Endodermal cell (in vitro differentiated cells): ENCODE measurements at regions not wholly inside any gene's neighbourhood (a gene's known extent, or its start where the extent isn't known, plus 50 kb on each side); places are given as distances from the start of the nearest gene placed in this dataset.
"Not testable (repeated sequence)": the region's sequence is repeated elsewhere in the genome, so short reads cannot be mapped to it uniquely, and the experiment has no call there.

ENCODE experiments used
- DNase-seq: peaks from one replicate; pipeline ENCODE4 v3.0.0-alpha.2; 2017
- H3K27ac ChIP-seq: 2 replicates; pipeline ENCODE4 v1.5.1; 2013; ENCODE audit warnings: mild to moderate bottlenecking, low read depth, low read length, moderate library complexity
- H3K27me3 ChIP-seq: 2 replicates; pipeline ENCODE4 v1.6.1; 2013; ENCODE audit warnings: mild to moderate bottlenecking, low read length, moderate library complexity; ENCODE audit not compliant: insufficient read depth, control insufficient read depth, poor library complexity, severe bottlenecking
- H3K36me3 ChIP-seq: 2 replicates; pipeline ENCODE4 v1.7.0; 2013; ENCODE audit warnings: mild to moderate bottlenecking, low read length, moderate library complexity; ENCODE audit not compliant: control insufficient read depth, insufficient read depth
- H3K4me1 ChIP-seq: one replicate; pipeline ENCODE4 v1.7.0; 2013; ENCODE audit warnings: low read length; ENCODE audit not compliant: control insufficient read depth, insufficient read depth
- H3K4me3 ChIP-seq: 2 replicates; pipeline ENCODE4 v1.5.1; 2013; ENCODE audit warnings: mild to moderate bottlenecking, low read length, moderate library complexity
- H3K9ac ChIP-seq: 2 replicates; pipeline ENCODE4 v1.6.1; 2013; ENCODE audit warnings: mild to moderate bottlenecking, low read length, moderate library complexity; ENCODE audit not compliant: poor library complexity, severe bottlenecking; ENCODE audit errors: extremely low read depth
- H3K9me3 ChIP-seq: 2 replicates; pipeline ENCODE4 v1.6.1; 2013; ENCODE audit warnings: mild to moderate bottlenecking, low read length, moderate library complexity; ENCODE audit not compliant: control insufficient read depth
- H3K27ac Mint-ChIP-seq: 2 replicates; pipeline ENCODE4 v1.8.0; 2020; ENCODE audit warnings: mixed read lengths
- H3K27me3 Mint-ChIP-seq: 2 replicates; pipeline ENCODE4 v1.8.0; 2021; ENCODE audit warnings: mild to moderate bottlenecking, mixed read lengths; ENCODE audit not compliant: insufficient read depth
- H3K36me3 Mint-ChIP-seq: 2 replicates; pipeline ENCODE4 v1.8.0; 2020; ENCODE audit warnings: low read depth, mixed read lengths
- H3K4me1 Mint-ChIP-seq: 2 replicates; pipeline ENCODE4 v1.8.0; 2020; ENCODE audit warnings: mixed read lengths
- H3K4me3 Mint-ChIP-seq: 2 replicates; pipeline ENCODE4 v1.8.0; 2020; ENCODE audit warnings: mild to moderate bottlenecking, moderate library complexity, mixed read lengths
- H3K9me3 Mint-ChIP-seq: 2 replicates; pipeline ENCODE4 v1.8.0; 2020; ENCODE audit warnings: mild to moderate bottlenecking, mixed read lengths
- CTCF ChIP-seq: fragments of 200-600 bp; sonication (generic); conservative IDR thresholded peaks from 2 replicates; pipeline ENCODE4 v1.5.0; 2021; ENCODE audit warnings: antibody characterized with exemption, mild to moderate bottlenecking
- WGBS, 2 experiments: methylation state at CpG; one replicate each; pipeline versions ENCODE4 v1.1.5 to v1.1.7; 2013; ENCODE audit warnings: missing lambda C conversion rate in 2 of 2, mixed read lengths in 1 of 2; ENCODE audit not compliant: insufficient coverage in 1 of 2, insufficient read length in 1 of 2; 5-methylcytosine and 5-hydroxymethylcytosine counted together

- H3K36me3 ChIP-seq: no peaks in the 10 kb centered on the region
- Mint-ChIP-seq H3K27ac (no peak overlapping the region), H3K4me1 (peaks cover 26% of the 10 kb centered on the region), H3K27me3 (peaks cover 66% of the 10 kb centered on the region), H3K36me3 (no peaks in the 10 kb centered on the region), H3K9me3 (no peaks in the 10 kb centered on the region), H3K4me3 (no peak overlapping the region)
- H3K9me3 ChIP-seq: no peaks in the 10 kb centered on the region
- no peak overlapping the region for H3K27ac ChIP-seq
- H3K27me3 ChIP-seq: peaks cover 33% of the 10 kb centered on the region
- DNase-seq: no peak
- TF ChIP-seq CTCF: no peak
- H3K9ac ChIP-seq: no peak overlapping the region
- 91 to 100% methylated on average over 3 of the region's 3 CpGs for WGBS, 2 experiments
- H3K4me1 ChIP-seq: peaks cover 8% of the 10 kb centered on the region
- no peak overlapping the region for H3K4me3 ChIP-seq
These were observed 365.3 kb downstream of the RND3 start for GRCh38 chr2:150122156-150122555.

- peak overlapping the region; percentile 95 for H3K27ac ChIP-seq
- H3K27me3 Mint-ChIP-seq: peaks cover 65% of the 10 kb centered on the region
- H3K9me3 ChIP-seq: no peaks in the 10 kb centered on the region
- no peak for TF ChIP-seq CTCF
- no peak overlapping the region for H3K4me3 ChIP-seq
- no peaks in the 10 kb centered on the region for H3K9me3 Mint-ChIP-seq
- H3K9ac ChIP-seq: no peak overlapping the region
- H3K4me1 ChIP-seq: peaks cover 4% of the 10 kb centered on the region
- peaks cover 15% of the 10 kb centered on the region for H3K4me1 Mint-ChIP-seq
- WGBS, 2 experiments: 65 to 78% methylated on average over 4 to 11 of the region's 11 CpGs
- DNase-seq: peak; percentile 52
- no peaks in the 10 kb centered on the region for H3K36me3 Mint-ChIP-seq
- H3K27ac Mint-ChIP-seq: no peak overlapping the region
- H3K4me3 Mint-ChIP-seq: no peak overlapping the region
- no peaks in the 10 kb centered on the region for H3K36me3 ChIP-seq
- H3K27me3 ChIP-seq: peaks cover 33% of the 10 kb centered on the region
These were observed 367.0 kb downstream of the RND3 start for GRCh38 chr2:150120326-150120955.

- Histone ChIP-seq H3K4me1 (peaks cover 4% of the 10 kb centered on the region), H3K4me3 (no peak overlapping the region), H3K27ac (peak overlapping the region; percentile 95), H3K27me3 (peaks cover 33% of the 10 kb centered on the region), H3K36me3 (no peaks in the 10 kb centered on the region), H3K9me3 (no peaks in the 10 kb centered on the region), H3K9ac (no peak overlapping the region)
- Mint-ChIP-seq H3K27ac (no peak overlapping the region), H3K9me3 (no peaks in the 10 kb centered on the region), H3K36me3 (no peaks in the 10 kb centered on the region), H3K27me3 (peaks cover 64% of the 10 kb centered on the region), H3K4me3 (no peak overlapping the region), H3K4me1 (peaks cover 13% of the 10 kb centered on the region)
- 50 to 70% methylated on average over 1 to 3 of the region's 3 CpGs for WGBS, 2 experiments
- no peak for TF ChIP-seq CTCF
- no peak for DNase-seq
These were observed 367.6 kb downstream of the RND3 start for GRCh38 chr2:150119819-150120218.

GRCh38 chr2:150114089-150114488 is 373.4 kb downstream of the RND3 start:
- H3K4me3 Mint-ChIP-seq, H3K27ac ChIP-seq, H3K9ac ChIP-seq, H3K4me1 Mint-ChIP-seq, H3K9me3 Mint-ChIP-seq, H3K4me3 ChIP-seq, H3K36me3 Mint-ChIP-seq, H3K27ac Mint-ChIP-seq, H3K9me3 ChIP-seq, H3K36me3 ChIP-seq, H3K27me3 ChIP-seq, H3K4me1 ChIP-seq: not testable (repeated sequence)
- 73 to 93% methylated on average over 5 to 8 of the region's 8 CpGs for WGBS, 2 experiments
- DNase-seq: peak; percentile 59
- H3K27me3 Mint-ChIP-seq: peaks cover 13% of the 10 kb centered on the region
